GM23248 (cell line): ENCODE measurements at regions not wholly inside any gene's neighbourhood (a gene's known extent, or its start where the extent isn't known, plus 50 kb on each side); places are given as distances from the start of the nearest gene placed in this dataset.

ENCODE experiments used
- EZH2 ChIP-seq: fragments of 200-600 bp; sonication (generic); IDR thresholded peaks from 2 replicates; pipeline ENCODE4 v1.6.1; 2018; ENCODE audit warnings: antibody characterized with exemption, mild to moderate bottlenecking; ENCODE audit not compliant: insufficient read depth, poor library complexity, severe bottlenecking
- EZH2phosphoT487 ChIP-seq: fragments of 200-600 bp; sonication (generic); IDR thresholded peaks from 2 replicates; pipeline ENCODE4 v1.6.1; 2018; ENCODE audit warnings: antibody characterized with exemption, moderate library complexity, mild to moderate bottlenecking, low read depth; ENCODE audit not compliant: insufficient read depth

- TF ChIP-seq EZH2 (no peak), EZH2phosphoT487 (no peak)
These were observed 89.1 kb upstream of the IVNS1ABP start for GRCh38 chr1:185406006-185406690.
